ENCODE measurements at regions not wholly inside any gene's neighbourhood (a gene's known extent, or its start where the extent isn't known, plus 50 kb on each side); places are given as distances from the start of the nearest gene placed in this dataset.
"Not testable (repeated sequence)": the region's sequence is repeated elsewhere in the genome, so short reads cannot be mapped to it uniquely, and the experiment has no call there.

- Histone ChIP-seq H3K36me3 (ENCODE audit: insufficient read depth, low read length) (no peaks in the 10 kb centered on the region), H3K79me2 (ENCODE audit: insufficient read depth, low read length) (no peaks in the 10 kb centered on the region), H4K20me1 (ENCODE audit: insufficient read depth, low read length) (no peaks in the 10 kb centered on the region), H3K9me3 (ENCODE audit: low read depth, low read length) (no peaks in the 10 kb centered on the region), H3K27me3 (ENCODE audit: insufficient read depth, low read length) (no peaks in the 10 kb centered on the region), H3K4me2 (ENCODE audit: insufficient read depth, low read length) (no peak overlapping the region), H3K4me3 (ENCODE audit: insufficient read depth, low read length) (no peak overlapping the region), H3K4me1 (ENCODE audit: insufficient read depth, low read length) (peaks cover 8% of the 10 kb centered on the region), H3K27ac (ENCODE audit: low read depth, low read length) (peak overlapping the region; percentile 20), H2AFZ (ENCODE audit: low read length) (peak overlapping the region; percentile 18)
- no peak for TF ChIP-seq CTCF (IDR thresholded peaks at IDR 0.05; ENCODE audit: extremely low read depth, low read depth, low read length)
- DNase-seq (ENCODE audit: insufficient read length, low spot score, missing footprints), result no peak
Measured at GRCh38 chr12:22826026-22826425, 201.1 kb downstream of the ETNK1 start.

GRCh38 chr12:22826446-22826981 lies 201.5 kb downstream of the ETNK1 start:
- not testable (repeated sequence) for H3K79me2 ChIP-seq (ENCODE audit: insufficient read depth, low read length); H3K36me3 ChIP-seq (ENCODE audit: insufficient read depth, low read length); H4K20me1 ChIP-seq (ENCODE audit: insufficient read depth, low read length); H3K4me3 ChIP-seq (ENCODE audit: insufficient read depth, low read length); H3K4me2 ChIP-seq (ENCODE audit: insufficient read depth, low read length); H3K27ac ChIP-seq (ENCODE audit: low read depth, low read length); H3K4me1 ChIP-seq (ENCODE audit: insufficient read depth, low read length); DNase-seq (ENCODE audit: insufficient read length, low spot score, missing footprints); H3K27me3 ChIP-seq (ENCODE audit: insufficient read depth, low read length); H3K9me3 ChIP-seq (ENCODE audit: low read depth, low read length)
- H2AFZ ChIP-seq (ENCODE audit: low read length), result peak overlapping the region; percentile 18

GRCh38 chr12:22828066-22828465 lies 203.1 kb downstream of the ETNK1 start:
- Histone ChIP-seq H2AFZ (ENCODE audit: low read length) (no peak overlapping the region), H3K9me3 (ENCODE audit: low read depth, low read length) (no peaks in the 10 kb centered on the region), H3K4me1 (ENCODE audit: insufficient read depth, low read length) (peaks cover 4% of the 10 kb centered on the region), H3K27me3 (ENCODE audit: insufficient read depth, low read length) (no peaks in the 10 kb centered on the region), H3K27ac (ENCODE audit: low read depth, low read length) (no peak overlapping the region), H4K20me1 (ENCODE audit: insufficient read depth, low read length) (no peaks in the 10 kb centered on the region), H3K36me3 (ENCODE audit: insufficient read depth, low read length) (no peaks in the 10 kb centered on the region), H3K4me3 (ENCODE audit: insufficient read depth, low read length) (no peak overlapping the region), H3K79me2 (ENCODE audit: insufficient read depth, low read length) (no peaks in the 10 kb centered on the region), H3K4me2 (ENCODE audit: insufficient read depth, low read length) (no peak overlapping the region)
- DNase-seq (ENCODE audit: insufficient read length, low spot score, missing footprints), result no peak
- TF ChIP-seq CTCF (IDR thresholded peaks at IDR 0.05; ENCODE audit: extremely low read depth, low read depth, low read length), result no peak

GRCh38 chr12:22835431-22835830 lies 210.5 kb downstream of the ETNK1 start:
- Histone ChIP-seq H3K79me2 (ENCODE audit: insufficient read depth, low read length) (no peaks in the 10 kb centered on the region), H4K20me1 (ENCODE audit: insufficient read depth, low read length) (no peaks in the 10 kb centered on the region), H3K4me1 (ENCODE audit: insufficient read depth, low read length) (no peaks in the 10 kb centered on the region), H3K27ac (ENCODE audit: low read depth, low read length) (no peak overlapping the region), H3K36me3 (ENCODE audit: insufficient read depth, low read length) (no peaks in the 10 kb centered on the region), H3K4me2 (ENCODE audit: insufficient read depth, low read length) (no peak overlapping the region), H3K4me3 (ENCODE audit: insufficient read depth, low read length) (no peak overlapping the region), H2AFZ (ENCODE audit: low read length) (no peak overlapping the region), H3K27me3 (ENCODE audit: insufficient read depth, low read length) (no peaks in the 10 kb centered on the region), H3K9me3 (ENCODE audit: low read depth, low read length) (no peaks in the 10 kb centered on the region)
- no peak for DNase-seq (ENCODE audit: insufficient read length, low spot score, missing footprints)
- no peak for TF ChIP-seq CTCF (IDR thresholded peaks at IDR 0.05; ENCODE audit: extremely low read depth, low read depth, low read length)

Data from osteoblast (primary cell).